ENCODE measurements at regions not wholly inside any gene's neighbourhood (a gene's known extent, or its start where the extent isn't known, plus 50 kb on each side); places are given as distances from the start of the nearest gene placed in this dataset.

GRCh38 chr4:128517096-128517738, 229.6 kb upstream of the PGRMC2 start (continued):
- TF ChIP-seq ZNF248 (tag by site-specific recombination; IDR thresholded peaks at IDR 0.05) = no peak
- no peak for TF ChIP-seq ZNF366 (tag by site-specific recombination; conservative IDR thresholded peaks at IDR 0.05)
- TF ChIP-seq ZBTB48 (tag by site-specific recombination; IDR thresholded peaks at IDR 0.05) = no peak

DNA sequence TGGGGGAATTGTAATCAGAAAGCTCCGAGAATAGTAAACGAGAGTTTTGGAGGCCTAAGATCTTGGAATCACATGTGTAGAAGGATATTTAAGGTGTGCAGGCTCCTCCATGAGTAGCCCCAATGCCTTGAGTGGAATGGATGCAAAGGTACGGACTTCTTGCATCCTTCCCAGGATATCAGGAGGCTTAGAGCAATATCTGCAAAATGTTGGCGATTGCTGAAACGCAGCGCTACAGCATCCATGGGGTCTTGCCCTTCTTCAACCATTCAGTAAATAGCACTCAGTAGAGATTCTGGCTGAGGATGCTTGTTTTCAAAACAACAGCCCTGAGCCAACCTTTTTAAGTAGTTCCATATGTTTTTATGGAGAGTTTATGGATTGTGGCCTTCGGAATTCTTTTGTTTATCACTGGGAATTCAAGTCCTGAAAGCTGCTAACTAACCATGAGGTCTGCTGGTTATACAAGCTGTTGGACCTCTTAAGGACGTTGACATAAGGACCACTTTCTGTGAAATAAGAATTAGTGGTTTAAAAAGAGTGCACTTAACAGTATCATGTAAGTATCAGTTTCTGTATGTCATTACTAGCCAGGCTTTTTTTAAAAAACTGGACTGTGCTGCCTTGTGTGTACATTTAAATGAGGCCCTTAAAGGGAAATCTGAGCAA, 228.8 kb upstream of the PGRMC2 start:
- Histone ChIP-seq H3K27ac (ENCODE audit: extremely low read depth, low read depth, low read length) (no peak overlapping the region), H3K36me3 (ENCODE audit: control insufficient read depth in 2 of 2, insufficient read depth in 1 of 2, low read length in 2 of 2) (no peaks in the 10 kb centered on the region), H3K9me3 (ENCODE audit: control insufficient read depth, insufficient read depth, low read depth, low read length) (no peaks in the 10 kb centered on the region), H3K4me3 (ENCODE audit: low read depth, low read length) (no peak overlapping the region), H3K4me1 (ENCODE audit: control insufficient read depth, insufficient read depth, low read length) (no peaks in the 10 kb centered on the region)
- ChIA-PET POLR2A (interaction anchor here (2.1 kb wide), 1 partner anchor 13 kb away, joined by 5 read pairs; no protein-coding TSS in a partner anchor), CTCF (no interaction called here)
- TF ChIP-seq SP3 (tag by site-specific recombination; IDR thresholded peaks at IDR 0.05) (no peak), ZFP3 (tag by site-specific recombination; IDR thresholded peaks at IDR 0.05; ENCODE audit: low read depth) (no peak), ZNF2 (tag by site-specific recombination; IDR thresholded peaks at IDR 0.05) (no peak), OVOL3 (tag by site-specific recombination; IDR thresholded peaks at IDR 0.05) (no peak), ZBTB1 (tag by site-specific recombination; IDR thresholded peaks at IDR 0.05) (no peak), ZNF398 (tag by site-specific recombination; IDR thresholded peaks at IDR 0.05) (no peak), ZNF621 (tag by site-specific recombination; IDR thresholded peaks at IDR 0.05) (no peak), SP2 (tag by site-specific recombination; IDR thresholded peaks at IDR 0.05) (no peak), ZNF768 (tag by site-specific recombination; IDR thresholded peaks at IDR 0.05) (no peak), ZNF19 (tag by site-specific recombination; IDR thresholded peaks at IDR 0.05; ENCODE audit: low read depth) (no peak)
- TF ChIP-seq, protein P1, sequence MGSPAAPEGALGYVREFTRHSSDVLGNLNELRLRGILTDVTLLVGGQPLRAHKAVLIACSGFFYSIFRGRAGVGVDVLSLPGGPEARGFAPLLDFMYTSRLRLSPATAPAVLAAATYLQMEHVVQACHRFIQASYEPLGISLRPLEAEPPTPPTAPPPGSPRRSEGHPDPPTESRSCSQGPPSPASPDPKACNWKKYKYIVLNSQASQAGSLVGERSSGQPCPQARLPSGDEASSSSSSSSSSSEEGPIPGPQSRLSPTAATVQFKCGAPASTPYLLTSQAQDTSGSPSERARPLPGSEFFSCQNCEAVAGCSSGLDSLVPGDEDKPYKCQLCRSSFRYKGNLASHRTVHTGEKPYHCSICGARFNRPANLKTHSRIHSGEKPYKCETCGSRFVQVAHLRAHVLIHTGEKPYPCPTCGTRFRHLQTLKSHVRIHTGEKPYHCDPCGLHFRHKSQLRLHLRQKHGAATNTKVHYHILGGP (tag by site-specific recombination; IDR thresholded peaks at IDR 0.05) = no peak

DNA sequence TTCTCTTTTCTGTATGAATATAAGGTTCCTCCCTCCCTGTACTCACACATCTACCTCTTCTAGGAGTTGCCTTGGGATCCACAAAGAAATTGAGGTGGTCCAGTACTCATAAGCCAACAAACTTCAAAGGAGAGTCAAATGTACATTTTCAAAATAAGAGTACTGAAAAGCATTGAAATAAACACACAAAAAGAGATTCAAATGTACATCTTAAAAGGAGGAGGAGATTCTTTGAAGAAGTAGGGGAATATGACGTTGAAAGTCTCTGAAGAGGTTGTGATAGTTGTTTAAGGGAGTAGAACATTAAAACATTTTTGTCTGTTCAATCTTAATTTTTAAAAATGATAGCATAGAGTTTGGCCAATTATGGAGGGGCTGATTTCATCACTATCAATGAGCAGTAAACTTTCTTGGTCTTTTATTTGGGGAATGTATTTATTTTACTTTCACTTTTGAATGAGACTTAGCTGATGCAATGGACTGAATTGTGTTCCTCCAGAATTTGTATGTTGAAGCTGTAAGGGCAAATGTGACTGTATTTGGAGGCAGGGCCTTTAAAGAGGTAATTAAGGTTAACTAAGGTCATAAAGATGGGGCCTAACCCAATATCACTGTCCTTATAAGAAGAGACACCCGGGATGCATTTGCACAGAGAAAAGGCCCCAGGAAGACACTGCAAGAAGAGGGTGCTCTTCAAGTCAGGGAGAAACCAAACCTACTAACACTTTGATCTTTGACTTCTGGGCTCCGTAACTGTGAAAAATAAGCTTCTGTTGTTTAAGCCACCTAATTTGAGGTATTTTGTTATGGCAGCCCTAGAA, 226.3 kb upstream of the PGRMC2 start:
- no peaks in the 10 kb centered on the region for H3K4me1 ChIP-seq (ENCODE audit: control insufficient read depth, insufficient read depth, low read length)
- H3K36me3 ChIP-seq (ENCODE audit: control insufficient read depth in 2 of 2, insufficient read depth in 1 of 2, low read length in 2 of 2) = no peaks in the 10 kb centered on the region
- ChIA-PET POLR2A (no interaction called here), CTCF (no interaction called here)
- no peaks in the 10 kb centered on the region for H3K9me3 ChIP-seq (ENCODE audit: control insufficient read depth, insufficient read depth, low read depth, low read length)
- no peak overlapping the region for H3K27ac ChIP-seq (ENCODE audit: extremely low read depth, low read depth, low read length)
- no peak overlapping the region for H3K4me3 ChIP-seq (ENCODE audit: low read depth, low read length)
- TF ChIP-seq SETDB1 (IDR thresholded peaks at IDR 0.05; ENCODE audit: insufficient read length, low read length) (no peak), HIC1 (tag by site-specific recombination; IDR thresholded peaks at IDR 0.05) (no peak), ZSCAN30 (tag by site-specific recombination; IDR thresholded peaks at IDR 0.05) (no peak), ZNF624 (tag by site-specific recombination; IDR thresholded peaks at IDR 0.05) (no peak), ZNF707 (tag by site-specific recombination; IDR thresholded peaks at IDR 0.05) (no peak), ZNF211 (tag by site-specific recombination; IDR thresholded peaks at IDR 0.05; ENCODE audit: low read depth) (no peak), ZNF449 (tag by site-specific recombination; IDR thresholded peaks at IDR 0.05) (no peak), ZNF596 (tag by site-specific recombination; IDR thresholded peaks at IDR 0.05) (no peak), ZNF664 (tag by site-specific recombination; IDR thresholded peaks at IDR 0.05) (no peak), OVOL3 (tag by site-specific recombination; IDR thresholded peaks at IDR 0.05) (no peak)
- TF ChIP-seq, protein P2, sequence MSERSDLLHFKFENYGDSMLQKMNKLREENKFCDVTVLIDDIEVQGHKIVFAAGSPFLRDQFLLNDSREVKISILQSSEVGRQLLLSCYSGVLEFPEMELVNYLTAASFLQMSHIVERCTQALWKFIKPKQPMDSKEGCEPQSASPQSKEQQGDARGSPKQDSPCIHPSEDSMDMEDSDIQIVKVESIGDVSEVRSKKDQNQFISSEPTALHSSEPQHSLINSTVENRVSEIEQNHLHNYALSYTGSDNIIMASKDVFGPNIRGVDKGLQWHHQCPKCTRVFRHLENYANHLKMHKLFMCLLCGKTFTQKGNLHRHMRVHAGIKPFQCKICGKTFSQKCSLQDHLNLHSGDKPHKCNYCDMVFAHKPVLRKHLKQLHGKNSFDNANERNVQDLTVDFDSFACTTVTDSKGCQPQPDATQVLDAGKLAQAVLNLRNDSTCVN (tag by site-specific recombination; optimal IDR thresholded peaks at IDR 0.05) = no peak

Measured in HEK293 (cell line).